H9 (cell line): ENCODE measurements at regions not wholly inside any gene's neighbourhood (a gene's known extent, or its start where the extent isn't known, plus 50 kb on each side); places are given as distances from the start of the nearest gene placed in this dataset.

Experiments
- DNase-seq: peaks from one replicate; pipeline ENCODE4 v3.0.0-alpha.2; 2017
- H2AFZ ChIP-seq: one replicate; pipeline ENCODE4 v1.6.1; 2013; ENCODE audit warnings: mild to moderate bottlenecking, low read length, control low read depth, moderate library complexity
- H2AK5ac ChIP-seq: 2 replicates; pipeline ENCODE4 v1.6.1; 2013; ENCODE audit warnings: low read length, control low read depth, mixed read lengths; ENCODE audit not compliant: insufficient read length
- H2BK120ac ChIP-seq: one replicate; pipeline ENCODE4 v1.6.1; 2013; ENCODE audit warnings: low read depth, mild to moderate bottlenecking, low read length, control low read depth, inconsistent platforms; ENCODE audit not compliant: poor library complexity, severe bottlenecking
- H2BK12ac ChIP-seq: 2 replicates; pipeline ENCODE4 v1.6.1; 2013; ENCODE audit warnings: low read length, control low read depth, mixed read lengths, low read depth; ENCODE audit not compliant: insufficient read length
- H2BK15ac ChIP-seq: 2 replicates; pipeline ENCODE4 v1.6.1; 2013; ENCODE audit warnings: low read depth, low read length, control low read depth
- H2BK20ac ChIP-seq: one replicate; pipeline ENCODE4 v1.6.1; 2013; ENCODE audit warnings: low read depth, mild to moderate bottlenecking, low read length, control low read depth, inconsistent platforms; ENCODE audit not compliant: poor library complexity, severe bottlenecking
- H2BK5ac ChIP-seq: 2 replicates; pipeline ENCODE4 v1.6.1; 2013; ENCODE audit warnings: low read length, control low read depth, mixed read lengths; ENCODE audit not compliant: insufficient read length
- H3K14ac ChIP-seq: 2 replicates; pipeline ENCODE4 v1.6.1; 2013; ENCODE audit warnings: low read length, control low read depth; ENCODE audit not compliant: insufficient read depth
- H3K18ac ChIP-seq: 2 replicates; pipeline ENCODE4 v1.6.1; 2013; ENCODE audit warnings: low read depth, mild to moderate bottlenecking, mixed read lengths, low read length, control low read depth; ENCODE audit not compliant: insufficient read length
- H3K23ac ChIP-seq: 2 replicates; pipeline ENCODE4 v1.6.1; 2013; ENCODE audit warnings: low read length, control low read depth, mixed read lengths, low read depth; ENCODE audit not compliant: insufficient read length
- H3K23me2 ChIP-seq: 2 replicates; pipeline ENCODE4 v1.6.1; 2013; ENCODE audit warnings: low read depth, mild to moderate bottlenecking, mixed read lengths, low read length, control low read depth; ENCODE audit not compliant: insufficient read length, poor library complexity, severe bottlenecking
- H3K27ac ChIP-seq: 2 replicates; pipeline ENCODE4 v1.5.1; 2013; ENCODE audit warnings: low read length, control low read depth, mixed read lengths, low read depth; ENCODE audit not compliant: insufficient read length
- H3K27me3 ChIP-seq: 2 replicates; pipeline ENCODE4 v1.6.1; 2013; ENCODE audit warnings: low read length, control low read depth, inconsistent platforms; ENCODE audit not compliant: insufficient read depth
- H3K4ac ChIP-seq: 2 replicates; pipeline ENCODE4 v1.6.1; 2013; ENCODE audit warnings: low read depth, mild to moderate bottlenecking, control low read depth, inconsistent platforms, low read length, moderate library complexity
- H3K4me1 ChIP-seq: 2 replicates; pipeline ENCODE4 v1.6.1; 2013; ENCODE audit warnings: low read length, control low read depth, inconsistent platforms; ENCODE audit not compliant: insufficient read depth
- H3K4me2 ChIP-seq: 2 replicates; pipeline ENCODE4 v1.6.1; 2013; ENCODE audit warnings: low read length, control low read depth, mixed read lengths; ENCODE audit not compliant: insufficient read length, insufficient read depth
- H3K56ac ChIP-seq: 2 replicates; pipeline ENCODE4 v1.6.1; 2013; ENCODE audit warnings: low read depth, mild to moderate bottlenecking, mixed read lengths, low read length, control low read depth; ENCODE audit not compliant: insufficient read length
- H3K79me1 ChIP-seq: 2 replicates; pipeline ENCODE4 v1.6.1; 2013; ENCODE audit warnings: low read depth, mild to moderate bottlenecking, moderate library complexity, low read length, control low read depth, inconsistent platforms; ENCODE audit not compliant: insufficient read depth, poor library complexity, severe bottlenecking
- H3K79me2 ChIP-seq: 2 replicates; pipeline ENCODE4 v1.6.1; 2013; ENCODE audit warnings: low read length, control low read depth, inconsistent platforms; ENCODE audit not compliant: insufficient read depth
- H3K9ac ChIP-seq: 2 replicates; pipeline ENCODE4 v1.6.1; 2013; ENCODE audit warnings: low read length, control low read depth, mixed read lengths; ENCODE audit not compliant: insufficient read length; ENCODE audit errors: extremely low read depth
- H3K9me3 ChIP-seq: one replicate; pipeline ENCODE4 v1.6.1; 2013; ENCODE audit warnings: low read depth, low read length, inconsistent platforms; ENCODE audit not compliant: control insufficient read depth
- H3T11ph ChIP-seq: one replicate; pipeline ENCODE4 v1.6.1; 2013; ENCODE audit warnings: mild to moderate bottlenecking, low read length, control low read depth, inconsistent platforms
- H4K20me1 ChIP-seq: one replicate; pipeline ENCODE4 v1.6.1; 2013; ENCODE audit not compliant: control insufficient read depth, insufficient read length, insufficient read depth
- H4K5ac ChIP-seq: 2 replicates; pipeline ENCODE4 v1.6.1; 2013; ENCODE audit warnings: low read depth, mild to moderate bottlenecking, mixed read lengths, low read length, control low read depth; ENCODE audit not compliant: insufficient read length
- H4K8ac ChIP-seq: replicated peaks from 2 replicates; pipeline ENCODE4 v1.6.1; 2013; ENCODE audit warnings: low read length, control low read depth, mixed read lengths, low read depth; ENCODE audit not compliant: insufficient read length
- H4K91ac ChIP-seq: 2 replicates; pipeline ENCODE4 v1.6.1; 2013; ENCODE audit warnings: low read depth, mild to moderate bottlenecking, moderate library complexity, mixed read lengths, low read length, control low read depth; ENCODE audit not compliant: insufficient read length
- H3K27ac Mint-ChIP-seq, 3 experiments: 2 replicates in 2 of 3; 3 replicates in 1 of 3; pipeline ENCODE4 v1.8.0; 2020 to 2021; ENCODE audit warnings: mixed read lengths in 3 of 3, mild to moderate bottlenecking in 1 of 3, moderate library complexity in 1 of 3
- H3K27me3 Mint-ChIP-seq: 2 replicates; pipeline ENCODE4 v1.8.0; 2021; ENCODE audit warnings: low read depth, mild to moderate bottlenecking, moderate library complexity, mixed read lengths
- H3K36me3 Mint-ChIP-seq, 3 experiments: 2 replicates in 2 of 3; 3 replicates in 1 of 3; pipeline ENCODE4 v1.8.0; 2020 to 2021; ENCODE audit warnings: low read depth in 3 of 3, mixed read lengths in 3 of 3; ENCODE audit not compliant: insufficient read depth in 1 of 3
- H3K4me1 Mint-ChIP-seq, 2 experiments: 2 replicates each; pipeline ENCODE4 v1.8.0; 2020; ENCODE audit warnings: mixed read lengths in 2 of 2
- H3K4me3 Mint-ChIP-seq, 2 experiments: 2 replicates in 1 of 2; 3 replicates in 1 of 2; pipeline ENCODE4 v1.8.0; 2020 to 2021; ENCODE audit warnings: mild to moderate bottlenecking in 2 of 2, mixed read lengths in 2 of 2, moderate library complexity in 1 of 2
- H3K9me3 Mint-ChIP-seq, 2 experiments: 2 replicates in 1 of 2; 3 replicates in 1 of 2; pipeline ENCODE4 v1.8.0; 2020; ENCODE audit warnings: mild to moderate bottlenecking in 2 of 2, mixed read lengths in 2 of 2, moderate library complexity in 1 of 2
- CTCF ChIP-seq: fragments of 200-600 bp; sonication (generic); conservative IDR thresholded peaks from 3 replicates; pipeline ENCODE4 v1.8.0; 2021; ENCODE audit warnings: antibody characterized with exemption, mild to moderate bottlenecking
- WGBS: extraction: QIAGEN DNeasy Blood & Tissue Kit; methylation state at CpG from one replicate; pipeline ENCODE4 v1.1.7; 2013; ENCODE audit warnings: missing lambda C conversion rate, low lambda C conversion rate, mixed read lengths; ENCODE audit not compliant: insufficient read length; ENCODE audit errors: extremely low coverage; 5-methylcytosine and 5-hydroxymethylcytosine counted together

GRCh38 chr4:148561467-148561866 lies 119.3 kb upstream of the NR3C2 start:
- no CpG with 5 or more reads among the region's 1 CpG for WGBS
- no peak overlapping the region for H2BK120ac ChIP-seq
- H3K14ac ChIP-seq = no peak overlapping the region
- H3K9ac ChIP-seq = no peak overlapping the region
- no peak overlapping the region for H3K18ac ChIP-seq
- Mint-ChIP-seq H3K27ac (no peak overlapping the region), H3K9me3 (no peaks in the 10 kb centered on the region; a peak in 1 of 5 replicates), H3K4me1 (no peaks in the 10 kb centered on the region), H3K27me3 (no peaks in the 10 kb centered on the region), H3K4me3 (no peak overlapping the region), H3K36me3 (no peaks in the 10 kb centered on the region)
- H3K79me2 ChIP-seq = no peaks in the 10 kb centered on the region
- H2AK5ac ChIP-seq = no peak overlapping the region
- no peaks in the 10 kb centered on the region for H3K4me1 ChIP-seq
- H2BK20ac ChIP-seq = no peak overlapping the region
- H3K23me2 ChIP-seq = no peaks in the 10 kb centered on the region
- no peak overlapping the region for H3K23ac ChIP-seq
- H4K8ac ChIP-seq = no peak overlapping the region
- H4K91ac ChIP-seq = no peak overlapping the region
- H3K4ac ChIP-seq = no peak overlapping the region
- H3K9me3 ChIP-seq = no peaks in the 10 kb centered on the region
- no peak overlapping the region for H4K5ac ChIP-seq
- H3T11ph ChIP-seq = no peak overlapping the region
- no peak overlapping the region for H2BK15ac ChIP-seq
- TF ChIP-seq CTCF = no peak
- H3K79me1 ChIP-seq = no peaks in the 10 kb centered on the region
- no peak for DNase-seq
- H2AFZ ChIP-seq = no peak overlapping the region
- H3K4me2 ChIP-seq = no peak overlapping the region
- H4K20me1 ChIP-seq = no peaks in the 10 kb centered on the region
- H2BK5ac ChIP-seq = no peak overlapping the region
- H3K27me3 ChIP-seq = no peaks in the 10 kb centered on the region
- H3K27ac ChIP-seq = no peak overlapping the region
- no peak overlapping the region for H2BK12ac ChIP-seq
- no peak overlapping the region for H3K56ac ChIP-seq
